Breast epithelium (tissue), 4 donors: ENCODE measurements at regions not wholly inside any gene's neighbourhood (a gene's known extent, or its start where the extent isn't known, plus 50 kb on each side); places are given as distances from the start of the nearest gene placed in this dataset.

Experiments
- DNase-seq, 2 donors: peaks; one replicate each; pipeline ENCODE4 v3.0.0-alpha.2; 2019; ENCODE audit warnings: low spot score in 2 of 2
- H3K27ac ChIP-seq, 2 donors: fragments of 200-600 bp; sonication (generic) in 1 of 2; one replicate each; pipeline ENCODE4 v1.5.1; 2016 to 2019; ENCODE audit warnings: mild to moderate bottlenecking in 1 of 2
- H3K27me3 ChIP-seq, 2 donors: fragments of 200-600 bp; sonication (generic) in 1 of 2; one replicate each; pipeline versions ENCODE4 v1.5.1 to v1.6.0; 2017 to 2019; ENCODE audit warnings: control low read depth in 1 of 2, mild to moderate bottlenecking in 1 of 2
- H3K36me3 ChIP-seq: fragments of 200-600 bp; one replicate; pipeline ENCODE4 v1.5.1; 2019
- H3K4me1 ChIP-seq, 2 donors: fragments of 200-600 bp; sonication (generic); one replicate each; pipeline ENCODE4 v1.5.1; 2016 to 2019; ENCODE audit warnings: control low read depth in 1 of 2
- H3K4me3 ChIP-seq, 3 donors: fragments of 200-600 bp; sonication (generic); 1 replicate in 2 of 3; 2 replicates in 1 of 3; pipeline ENCODE4 v1.5.1; 2016 to 2019; ENCODE audit warnings: mild to moderate bottlenecking in 3 of 3, moderate library complexity in 2 of 3
- H3K9me3 ChIP-seq, 2 donors: fragments of 200-600 bp; sonication (generic) in 1 of 2; one replicate each; pipeline ENCODE4 v1.5.1; 2016 to 2019; ENCODE audit warnings: control low read depth in 1 of 2
- CTCF ChIP-seq, 3 donors: fragments of 450-650 bp; IDR thresholded peaks; one replicate each; pipeline ENCODE4 v1.5.1; 2016 to 2017; ENCODE audit warnings: antibody characterized with exemption in 3 of 3, mild to moderate bottlenecking in 3 of 3, moderate library complexity in 3 of 3
- POLR2A ChIP-seq: fragments of 450-650 bp; IDR thresholded peaks from one replicate; pipeline ENCODE4 v1.6.1; 2016; ENCODE audit warnings: antibody characterized with exemption, mild to moderate bottlenecking, moderate library complexity
- POLR2AphosphoS5 ChIP-seq, 3 donors: sonication (generic); formaldehyde crosslinking; IDR thresholded peaks; one replicate each; pipeline ENCODE4 v1.6.1; 2017; ENCODE audit warnings: antibody characterized with exemption in 3 of 3
- intact Hi-C: fragments of 100-400 bp; cut with DNase I; formaldehyde crosslinking; loops from one replicate; pipeline ENCODE4 v1.15.1; 2023; ENCODE audit warnings: low total_unique reads

DNA sequence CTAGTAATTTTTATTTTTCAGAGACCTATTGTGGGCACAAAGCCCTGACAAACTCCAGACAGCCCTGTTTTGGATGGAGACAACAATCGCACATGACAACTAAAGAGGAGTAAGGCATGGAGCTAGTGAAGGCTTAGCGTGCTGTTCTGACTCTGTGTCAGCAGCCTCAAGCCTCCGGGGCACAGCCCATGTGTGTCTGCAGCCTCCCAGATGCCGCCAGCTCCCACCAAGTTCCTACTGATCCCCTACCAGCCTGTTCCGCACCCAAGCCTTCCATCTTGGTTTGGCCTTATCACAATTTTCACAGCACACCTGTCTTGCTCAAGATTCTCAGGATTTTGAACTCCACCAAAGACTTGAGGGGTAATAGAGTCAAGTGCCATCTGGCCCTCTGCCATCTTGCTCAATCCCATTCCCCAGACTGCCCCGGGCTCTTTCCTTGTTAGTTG lies 70.3 kb upstream of the SH3PXD2B start:
- Histone ChIP-seq H3K27me3 (no peaks in the 10 kb centered on the region), H3K36me3 (no peaks in the 10 kb centered on the region), H3K4me3 (no peak overlapping the region), H3K4me1 (no peaks in the 10 kb centered on the region), H3K27ac (no peak overlapping the region), H3K9me3 (peaks cover 6 to 24% of the 10 kb centered on the region in 2 donors)
- TF ChIP-seq POLR2A: no peak
- no peak for TF ChIP-seq POLR2AphosphoS5 (IDR thresholded peaks at IDR 0.05)
- no peak for TF ChIP-seq CTCF (IDR thresholded peaks at IDR 0.05)
- no peak for DNase-seq
- intact Hi-C loops: no loop called here

GRCh38 chr5:172523146-172523745 lies 68.9 kb upstream of the SH3PXD2B start:
- H3K36me3 ChIP-seq: no peaks in the 10 kb centered on the region
- intact Hi-C loops: no loop called here
- H3K9me3 ChIP-seq: peaks cover 6 to 31% of the 10 kb centered on the region in 2 donors
- no peak for DNase-seq
- TF ChIP-seq CTCF (IDR thresholded peaks at IDR 0.05): no peak
- TF ChIP-seq POLR2AphosphoS5 (IDR thresholded peaks at IDR 0.05): no peak
- TF ChIP-seq POLR2A: no peak
- H3K27me3 ChIP-seq: no peaks in the 10 kb centered on the region
- H3K27ac ChIP-seq: no peak overlapping the region
- H3K4me1 ChIP-seq: no peaks in the 10 kb centered on the region
- H3K4me3 ChIP-seq: no peak overlapping the region

GRCh38 chr5:172521338-172521932 lies 67.1 kb upstream of the SH3PXD2B start:
- Histone ChIP-seq H3K36me3 (no peaks in the 10 kb centered on the region), H3K4me1 (no peaks in the 10 kb centered on the region), H3K9me3 (peaks cover 6 to 38% of the 10 kb centered on the region in 2 donors), H3K27ac (no peak overlapping the region), H3K4me3 (no peak overlapping the region), H3K27me3 (no peaks in the 10 kb centered on the region)
- no peak for DNase-seq
- intact Hi-C loops: no loop called here
- TF ChIP-seq CTCF (IDR thresholded peaks at IDR 0.05): no peak
- TF ChIP-seq POLR2A: no peak
- no peak for TF ChIP-seq POLR2AphosphoS5 (IDR thresholded peaks at IDR 0.05)

DNA sequence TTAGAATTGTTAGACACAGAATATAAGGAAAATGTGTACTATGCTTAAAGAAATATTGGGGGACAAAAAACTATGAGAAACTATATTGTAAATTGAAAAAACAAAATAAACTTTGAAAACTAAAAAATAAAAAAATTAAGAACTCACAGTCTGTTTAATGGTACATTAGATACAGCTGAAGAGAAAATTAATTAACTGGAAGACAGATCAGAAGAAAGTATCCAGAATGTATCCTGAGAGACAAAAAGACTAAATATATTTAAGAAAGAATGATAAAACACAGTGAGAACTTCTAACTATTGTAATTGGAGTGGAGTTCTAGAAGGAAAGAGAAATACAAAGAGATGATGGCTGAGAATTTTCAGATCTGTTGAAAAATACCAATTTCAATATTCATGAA lies 57.6 kb upstream of the SH3PXD2B start:
- DNase-seq: no peak
- peaks cover 0 to 20% of the 10 kb centered on the region in 2 donors for H3K9me3 ChIP-seq
- no peaks in the 10 kb centered on the region for H3K4me1 ChIP-seq
- no peak for TF ChIP-seq POLR2A
- TF ChIP-seq CTCF (IDR thresholded peaks at IDR 0.05): no peak
- no peak for TF ChIP-seq POLR2AphosphoS5 (IDR thresholded peaks at IDR 0.05)
- H3K27me3 ChIP-seq: no peaks in the 10 kb centered on the region
- H3K36me3 ChIP-seq: no peaks in the 10 kb centered on the region
- H3K27ac ChIP-seq: no peak overlapping the region
- intact Hi-C loops: no loop called here
- no peak overlapping the region for H3K4me3 ChIP-seq

DNA sequence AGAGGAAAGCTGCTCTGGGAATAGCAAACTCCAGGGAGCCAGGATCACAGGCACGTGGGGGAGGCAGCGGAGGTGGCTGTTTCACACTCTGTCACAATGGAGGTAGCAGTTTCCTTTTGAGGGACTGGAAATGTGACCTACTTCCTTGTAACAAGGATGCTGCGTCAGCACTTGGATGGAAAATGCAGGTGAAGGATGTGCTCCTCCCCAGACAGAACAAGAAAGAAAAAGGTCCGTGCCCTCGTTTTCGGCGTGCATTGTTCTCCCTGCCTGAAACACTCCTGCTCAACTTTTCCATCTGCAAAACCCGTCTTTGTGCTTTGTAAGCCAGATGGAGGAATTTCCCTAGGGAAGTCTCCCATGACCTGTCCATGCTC lies 55.1 kb upstream of the SH3PXD2B start:
- intact Hi-C loops: no loop called here
- DNase-seq: no peak
- Histone ChIP-seq H3K4me1 (no peaks in the 10 kb centered on the region), H3K27ac (peak overlapping the region in 1 of 2 donors; percentile 54), H3K27me3 (no peaks in the 10 kb centered on the region), H3K4me3 (no peak overlapping the region), H3K9me3 (peaks cover 0 to 20% of the 10 kb centered on the region in 2 donors), H3K36me3 (no peaks in the 10 kb centered on the region)
- TF ChIP-seq CTCF (IDR thresholded peaks at IDR 0.05): no peak
- peak in 1 of 3 donors; percentile 27 for TF ChIP-seq POLR2AphosphoS5 (IDR thresholded peaks at IDR 0.05)
- TF ChIP-seq POLR2A: no peak
